Neural progenitor cell (in vitro differentiated cells): ENCODE measurements at regions not wholly inside any gene's neighbourhood (a gene's known extent, or its start where the extent isn't known, plus 50 kb on each side); places are given as distances from the start of the nearest gene placed in this dataset.

Experiments
- DNase-seq: peaks from one replicate; pipeline ENCODE4 v3.0.0-alpha.2; 2016; ENCODE audit warnings: low spot score
- H2AFZ ChIP-seq: fragments of 200-600 bp; sonication (generic); replicated peaks from 2 replicates; pipeline ENCODE4 v1.6.1; 2016; ENCODE audit warnings: antibody characterized with exemption
- H3F3A ChIP-seq: fragments of 200-600 bp; sonication (generic); 2 replicates; pipeline ENCODE4 v1.6.1; 2016; ENCODE audit warnings: antibody characterized with exemption, low read depth
- H3K27ac ChIP-seq: fragments of 200-600 bp; sonication (generic); 2 replicates; pipeline ENCODE4 v1.5.1; 2016; ENCODE audit warnings: mild to moderate bottlenecking
- H3K27me3 ChIP-seq: fragments of 200-600 bp; sonication (generic); 2 replicates; pipeline ENCODE4 v1.6.1; 2016; ENCODE audit warnings: mild to moderate bottlenecking, moderate library complexity
- H3K36me3 ChIP-seq: fragments of 200-600 bp; sonication (generic); 2 replicates; pipeline ENCODE4 v1.5.1; 2016
- H3K4me1 ChIP-seq: fragments of 200-600 bp; sonication (generic); 2 replicates; pipeline ENCODE4 v1.6.1; 2016; ENCODE audit warnings: mixed run types
- H3K4me2 ChIP-seq: fragments of 200-600 bp; sonication (generic); 2 replicates; pipeline ENCODE4 v1.6.1; 2016
- H3K4me3 ChIP-seq: fragments of 200-600 bp; sonication (generic); 2 replicates; pipeline ENCODE4 v1.5.1; 2016
- H3K79me2 ChIP-seq: fragments of 200-600 bp; sonication (generic); 2 replicates; pipeline ENCODE4 v1.6.1; 2016; ENCODE audit warnings: low read depth
- H3K9ac ChIP-seq: fragments of 200-600 bp; sonication (generic); 2 replicates; pipeline ENCODE4 v1.6.1; 2016
- H3K9me3 ChIP-seq: fragments of 200-600 bp; sonication (generic); 2 replicates; pipeline ENCODE4 v1.5.1; 2016; ENCODE audit warnings: low read depth
- H4K20me1 ChIP-seq: fragments of 200-600 bp; sonication (generic); 2 replicates; pipeline ENCODE4 v1.6.1; 2016; ENCODE audit warnings: low read depth
- H3K27ac Mint-ChIP-seq: 3 replicates; pipeline ENCODE4 v1.8.0; 2021; ENCODE audit warnings: mixed read lengths
- H3K27me3 Mint-ChIP-seq: 2 replicates; pipeline ENCODE4 v1.8.0; 2022; ENCODE audit warnings: low read depth, mild to moderate bottlenecking, inconsistent platforms, moderate library complexity, mixed read lengths; ENCODE audit not compliant: insufficient read depth
- H3K36me3 Mint-ChIP-seq: 3 replicates; pipeline ENCODE4 v1.8.0; 2021; ENCODE audit warnings: mixed read lengths
- H3K4me1 Mint-ChIP-seq: 3 replicates; pipeline ENCODE4 v1.8.0; 2021; ENCODE audit warnings: mixed read lengths
- H3K4me3 Mint-ChIP-seq: 3 replicates; pipeline ENCODE4 v1.8.0; 2021; ENCODE audit warnings: mild to moderate bottlenecking, moderate library complexity, mixed read lengths
- H3K9me3 Mint-ChIP-seq: 3 replicates; pipeline ENCODE4 v1.8.0; 2020; ENCODE audit warnings: mixed read lengths
- CTCF ChIP-seq: fragments of 200-600 bp; sonication (generic); IDR thresholded peaks from 2 replicates; pipeline ENCODE4 v1.5.1; 2017; ENCODE audit warnings: antibody characterized with exemption, mild to moderate bottlenecking
- EZH2 ChIP-seq: fragments of 200-600 bp; sonication (generic); IDR thresholded peaks from 2 replicates; pipeline ENCODE4 v1.6.1; 2017; ENCODE audit warnings: antibody characterized with exemption, mild to moderate bottlenecking, moderate library complexity
- EZH2phosphoT487 ChIP-seq: fragments of 200-600 bp; sonication (generic); IDR thresholded peaks from 2 replicates; pipeline ENCODE4 v1.6.1; 2017; ENCODE audit warnings: antibody characterized with exemption

- no peaks in the 10 kb centered on the region for H3K27me3 ChIP-seq
- no peak overlapping the region for H3K9ac ChIP-seq
- Mint-ChIP-seq H3K9me3 (peaks cover 2% of the 10 kb centered on the region), H3K27me3 (no peaks in the 10 kb centered on the region), H3K36me3 (no peaks in the 10 kb centered on the region), H3K27ac (no peak overlapping the region), H3K4me1 (no peaks in the 10 kb centered on the region), H3K4me3 (no peak overlapping the region)
- no peak overlapping the region for H3K4me3 ChIP-seq
- no peaks in the 10 kb centered on the region for H3K9me3 ChIP-seq
- no peak overlapping the region for H3K4me2 ChIP-seq
- H2AFZ ChIP-seq = no peak overlapping the region
- H3K79me2 ChIP-seq = no peaks in the 10 kb centered on the region
- no peaks in the 10 kb centered on the region for H3K36me3 ChIP-seq
- TF ChIP-seq CTCF (no peak), EZH2phosphoT487 (no peak), EZH2 (no peak)
- no peaks in the 10 kb centered on the region for H4K20me1 ChIP-seq
- no peaks in the 10 kb centered on the region for H3K4me1 ChIP-seq
- no peak for DNase-seq
- H3F3A ChIP-seq = no peaks in the 10 kb centered on the region
- no peak overlapping the region for H3K27ac ChIP-seq
Measured at GRCh38 chr2:193824474-193824873, 1629.7 kb upstream of the TMEFF2 start.

DNA sequence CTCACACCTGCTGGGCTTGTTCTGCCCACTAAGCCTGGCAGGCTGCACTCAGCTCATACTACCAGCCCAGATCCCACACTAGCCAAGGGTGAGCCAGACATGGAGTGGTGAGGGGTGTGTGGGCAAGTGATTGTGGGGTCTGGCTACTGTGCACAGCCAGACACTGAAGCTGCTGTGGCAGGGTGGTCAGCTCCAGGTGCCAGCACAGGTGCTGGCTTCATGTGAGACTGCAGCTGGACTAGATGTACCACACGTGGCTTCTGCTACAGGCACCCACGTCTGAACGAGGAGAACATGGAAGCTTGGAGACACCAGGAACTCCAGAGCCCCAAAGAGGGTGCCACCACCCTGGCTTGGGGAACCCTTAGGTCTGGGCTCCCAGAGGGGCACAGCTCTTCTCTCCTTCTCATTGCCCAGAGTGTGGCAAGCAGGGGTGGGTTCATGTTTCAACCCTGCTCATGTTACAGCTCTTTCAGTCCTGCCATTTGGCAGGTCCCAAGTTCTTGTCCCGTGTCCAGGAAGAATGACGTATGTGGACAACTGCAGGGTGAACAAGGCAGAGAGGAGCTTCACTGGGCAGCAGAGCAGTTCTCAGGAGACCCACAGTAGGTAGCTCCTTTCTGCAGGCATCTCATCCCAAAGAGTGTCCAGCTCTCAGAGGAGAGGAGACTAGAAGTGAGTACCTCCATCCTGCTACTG, 1624.2 kb upstream of the TMEFF2 start:
- Histone ChIP-seq H3K27me3 (no peaks in the 10 kb centered on the region), H2AFZ (no peak overlapping the region), H3K27ac (no peak overlapping the region), H3F3A (no peaks in the 10 kb centered on the region), H3K79me2 (no peaks in the 10 kb centered on the region), H3K9ac (no peak overlapping the region), H4K20me1 (no peaks in the 10 kb centered on the region), H3K9me3 (no peaks in the 10 kb centered on the region), H3K4me1 (no peaks in the 10 kb centered on the region), H3K4me2 (no peak overlapping the region), H3K36me3 (no peaks in the 10 kb centered on the region), H3K4me3 (no peak overlapping the region)
- H3K27me3 Mint-ChIP-seq = no peaks in the 10 kb centered on the region
- H3K4me3 Mint-ChIP-seq = no peak overlapping the region
- no peaks in the 10 kb centered on the region for H3K4me1 Mint-ChIP-seq
- DNase-seq = no peak
- H3K27ac Mint-ChIP-seq = no peak overlapping the region
- H3K9me3 Mint-ChIP-seq = peaks cover 2% of the 10 kb centered on the region
- H3K36me3 Mint-ChIP-seq = no peaks in the 10 kb centered on the region
- TF ChIP-seq CTCF = no peak
- TF ChIP-seq EZH2phosphoT487 = no peak
- no peak for TF ChIP-seq EZH2

DNA sequence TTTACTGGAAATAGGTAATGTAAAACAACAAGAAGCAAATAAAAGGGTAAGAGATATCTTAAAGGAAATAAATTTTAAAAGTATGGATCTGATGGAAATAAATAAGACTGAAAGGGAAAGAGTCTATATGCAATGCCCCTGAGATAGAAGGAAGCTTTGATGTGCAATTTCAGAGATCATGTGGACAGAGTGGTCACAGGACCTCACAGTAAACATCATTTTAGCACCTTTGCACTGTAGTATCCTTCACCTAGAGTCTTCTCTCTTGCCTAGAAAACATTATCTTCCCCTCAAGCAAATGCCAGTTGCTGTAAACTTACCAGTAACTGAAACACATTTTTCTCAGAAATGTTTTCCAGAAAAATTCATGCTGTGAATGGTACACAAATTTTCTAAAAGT, 1621.3 kb upstream of the TMEFF2 start:
- Histone ChIP-seq H3K79me2 (no peaks in the 10 kb centered on the region), H3K9me3 (no peaks in the 10 kb centered on the region), H3K27ac (no peak overlapping the region), H4K20me1 (no peaks in the 10 kb centered on the region), H3K4me3 (no peak overlapping the region), H3K36me3 (no peaks in the 10 kb centered on the region), H3K4me1 (no peaks in the 10 kb centered on the region), H3K9ac (no peak overlapping the region), H3F3A (no peaks in the 10 kb centered on the region), H3K27me3 (no peaks in the 10 kb centered on the region), H3K4me2 (no peak overlapping the region), H2AFZ (no peak overlapping the region)
- Mint-ChIP-seq H3K36me3 (no peaks in the 10 kb centered on the region), H3K27ac (no peak overlapping the region), H3K4me1 (no peaks in the 10 kb centered on the region), H3K9me3 (peaks cover 2% of the 10 kb centered on the region), H3K4me3 (no peak overlapping the region), H3K27me3 (no peaks in the 10 kb centered on the region)
- TF ChIP-seq EZH2phosphoT487 (no peak), EZH2 (no peak), CTCF (no peak)
- DNase-seq = no peak
